ENCODE measurements at regions not wholly inside any gene's neighbourhood (a gene's known extent, or its start where the extent isn't known, plus 50 kb on each side); places are given as distances from the start of the nearest gene placed in this dataset.

DNA sequence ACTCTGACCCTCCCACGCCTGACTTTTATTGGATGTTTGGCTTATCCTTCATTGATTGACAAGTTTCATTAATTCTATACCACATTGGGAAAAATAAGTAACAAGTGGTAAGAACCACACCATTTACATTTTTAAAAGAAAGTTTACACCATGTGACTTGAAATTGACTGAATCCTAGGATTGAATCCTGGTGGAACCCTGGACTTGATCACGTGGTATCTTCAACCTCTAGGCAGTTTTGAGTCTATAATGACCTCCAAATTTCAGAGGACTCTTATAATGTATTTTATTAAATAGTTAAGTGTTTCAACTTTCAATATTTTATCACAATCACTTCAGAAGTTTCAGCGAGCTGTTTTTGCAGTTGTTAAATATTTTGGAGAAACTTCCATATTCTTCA lies 172.0 kb downstream of the SLC6A15 start:
- DNase-seq: no peak

DNA sequence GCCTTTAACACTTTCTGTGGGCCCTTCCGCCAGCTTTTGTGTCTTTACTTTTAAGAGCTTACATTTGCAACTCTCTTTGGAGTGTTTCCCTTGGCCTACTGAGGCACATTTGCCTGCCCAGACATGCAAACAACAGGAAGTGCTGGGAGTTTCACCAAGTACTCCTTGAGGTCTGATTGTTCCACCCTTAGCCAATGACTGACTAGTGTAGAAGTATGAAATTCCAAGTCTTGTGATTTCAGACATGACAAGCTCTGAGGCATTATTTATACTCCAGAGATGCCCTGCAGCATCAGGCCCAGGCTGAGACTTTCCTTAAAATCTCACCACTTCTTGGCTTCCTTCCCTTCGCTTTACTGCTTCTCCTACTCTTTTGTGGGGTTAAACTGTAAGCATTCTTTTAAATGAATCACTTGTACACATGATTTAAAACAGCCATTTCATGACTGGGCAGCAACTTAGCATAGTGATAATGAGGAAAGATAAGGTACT lies 174.1 kb downstream of the SLC6A15 start:
- DNase-seq: no peak

DNA sequence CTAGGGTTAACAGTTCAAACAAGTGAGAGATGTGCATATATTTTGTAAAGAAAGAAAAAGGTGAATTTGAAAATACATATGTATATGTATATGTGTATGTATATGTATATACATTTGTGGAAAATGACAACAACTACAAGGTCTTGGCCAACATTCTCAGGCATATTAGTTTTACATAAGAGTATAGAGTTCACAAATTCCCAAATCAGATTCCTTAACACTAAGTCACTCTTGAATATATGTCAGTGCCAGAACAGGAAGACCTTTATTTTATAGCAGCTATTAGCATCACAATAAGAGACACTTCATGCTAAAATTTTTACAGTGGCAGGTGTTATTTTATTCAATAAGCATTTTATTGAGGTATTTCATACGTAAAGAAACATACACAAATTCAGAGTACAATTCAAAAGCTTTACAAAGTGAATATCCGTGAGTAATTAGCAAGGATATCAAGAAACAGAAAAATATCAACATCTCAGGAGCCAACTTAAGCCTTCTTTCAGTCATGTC lies 179.7 kb downstream of the SLC6A15 start:
- no peak for DNase-seq

DNA sequence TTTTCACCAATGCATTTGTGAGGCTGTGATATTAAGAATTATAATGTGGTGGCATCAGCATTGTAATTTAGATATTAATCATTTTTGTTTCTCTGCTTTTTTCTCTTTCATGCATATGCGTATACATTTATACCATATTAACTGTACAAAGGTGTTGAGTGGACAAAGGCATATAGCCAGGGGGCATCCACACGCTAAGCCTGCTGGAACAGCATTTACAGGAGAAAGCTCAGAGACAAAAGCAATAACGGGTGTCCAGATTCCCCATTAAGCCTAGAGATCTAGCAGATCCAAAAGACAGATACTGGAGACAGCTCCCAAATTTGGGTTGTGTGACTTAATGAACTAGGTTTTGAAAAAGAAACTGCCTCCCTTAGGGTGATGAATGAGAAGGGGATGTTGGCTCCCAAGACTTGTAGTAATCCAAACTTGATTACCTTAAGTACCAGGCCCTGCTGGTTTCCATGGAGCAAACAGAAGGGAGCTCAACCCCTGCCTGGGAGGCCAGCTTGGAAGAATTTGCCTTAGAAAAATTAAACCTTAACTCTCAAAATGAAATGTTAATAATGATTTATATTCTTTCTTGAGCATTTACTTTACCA lies 181.9 kb downstream of the SLC6A15 start:
- no peak for DNase-seq

DNA sequence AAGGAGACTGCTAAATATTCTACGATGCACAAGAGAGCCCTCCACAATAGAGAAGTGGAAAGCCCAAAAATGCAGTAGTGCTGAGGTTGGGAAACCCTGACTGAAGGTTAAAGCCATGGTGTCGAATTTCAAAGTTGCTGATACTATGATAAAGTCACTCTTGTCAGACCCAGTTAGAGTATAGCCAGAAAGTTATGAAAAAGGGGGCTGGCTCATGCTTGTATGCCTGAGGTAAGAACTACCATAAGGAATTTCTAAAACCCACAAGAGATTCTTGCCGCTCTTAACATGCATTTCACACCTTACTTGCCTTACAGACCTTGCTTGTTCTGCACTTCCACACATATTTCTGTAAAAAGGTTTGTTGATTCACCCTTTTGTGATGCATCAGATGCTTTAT lies 184.6 kb downstream of the SLC6A15 start:
- DNase-seq: no peak

DNA sequence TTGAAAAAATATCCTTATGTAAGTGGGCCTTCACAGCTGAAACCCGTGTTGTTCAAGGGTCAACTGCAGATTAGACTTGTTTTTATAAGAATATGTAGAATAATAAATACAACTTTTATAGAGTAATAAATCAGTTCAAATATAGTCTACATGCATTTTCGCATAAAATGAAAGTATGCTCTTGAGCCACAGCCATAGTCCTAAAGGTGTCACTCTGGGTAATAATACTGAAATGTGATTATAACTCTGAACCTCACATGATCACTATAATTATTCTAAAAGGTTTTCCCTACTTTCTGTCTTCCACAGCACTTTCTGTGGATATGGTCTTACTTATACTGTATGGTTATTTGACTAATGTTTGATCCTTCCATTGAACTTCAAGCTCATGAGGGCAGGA lies 185.8 kb downstream of the SLC6A15 start:
- DNase-seq: no peak

DNA sequence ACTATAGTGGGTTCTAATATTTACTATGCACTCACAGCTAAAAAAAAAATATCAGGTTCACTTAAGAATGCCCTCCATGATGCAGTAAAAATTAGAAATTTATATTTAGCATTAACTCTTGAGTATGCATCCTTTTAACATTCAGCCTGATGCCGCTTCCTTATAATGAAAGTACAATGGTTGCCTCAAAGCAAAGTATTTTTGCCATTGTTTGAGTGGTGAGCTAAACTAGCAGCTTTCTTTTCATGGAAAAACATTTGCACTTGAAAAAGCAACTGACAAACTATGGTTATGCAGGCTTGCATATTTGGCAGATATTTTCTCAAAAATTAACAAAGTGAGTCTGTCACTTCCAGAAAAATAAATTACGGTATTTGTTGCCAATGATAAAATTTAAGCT lies 188.6 kb downstream of the SLC6A15 start:
- DNase-seq: no peak

DNA sequence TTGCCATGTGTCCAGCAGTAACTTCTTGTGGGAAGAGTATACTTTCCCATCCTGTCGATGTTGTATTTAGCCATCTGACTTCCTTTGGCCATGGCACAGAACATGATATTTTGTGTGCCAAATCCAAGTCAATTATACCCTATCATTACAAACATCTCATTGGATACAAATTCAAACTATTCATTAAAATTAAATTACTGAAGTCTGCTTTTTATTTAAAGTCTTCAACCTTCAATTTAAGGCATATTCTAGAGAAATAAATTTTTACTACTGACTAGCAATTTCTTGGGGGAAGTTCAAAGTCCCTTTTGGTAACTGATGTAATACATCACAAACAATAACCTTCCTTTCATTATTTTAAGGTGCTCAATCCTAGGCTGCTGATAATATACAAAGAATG lies 192.6 kb downstream of the SLC6A15 start:
- no peak for DNase-seq

DNA sequence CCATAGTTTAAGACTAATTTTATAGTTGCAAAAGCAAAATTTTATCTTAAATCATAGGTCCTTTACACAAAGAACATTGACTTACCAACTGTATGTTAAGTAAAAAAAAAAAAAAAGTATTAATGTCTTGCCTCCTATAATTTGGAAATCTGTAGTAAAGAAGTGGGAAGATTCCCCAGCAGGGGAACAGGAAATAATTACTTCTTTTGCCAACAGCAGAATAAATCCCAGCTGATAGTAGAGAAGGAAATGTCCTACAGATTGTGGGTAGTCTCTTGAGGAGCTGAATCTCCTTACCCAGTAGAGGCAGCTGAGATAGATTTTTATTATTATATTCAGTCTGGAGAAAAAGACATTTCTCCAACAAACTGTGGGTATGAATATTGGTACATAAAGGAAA lies 193.7 kb downstream of the SLC6A15 start:
- DNase-seq: no peak

DNA sequence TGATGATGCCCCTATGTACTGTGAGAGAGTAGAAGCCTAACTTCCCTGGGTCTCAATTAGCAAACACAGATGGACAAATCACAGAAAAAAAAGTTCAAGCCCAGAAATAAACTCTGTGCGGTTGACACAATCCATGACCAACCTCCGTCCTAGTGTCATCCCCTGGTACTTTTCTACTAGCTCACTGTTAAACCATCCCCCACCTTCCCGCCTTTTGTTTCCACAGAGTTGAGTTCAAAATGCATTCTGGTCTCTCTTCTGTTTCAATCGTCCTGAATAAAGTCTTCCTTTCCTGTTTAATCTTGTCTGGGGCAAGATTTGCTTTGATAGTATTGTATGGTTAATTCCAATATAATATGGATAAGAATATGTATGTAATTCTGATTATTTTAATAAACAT lies 199.9 kb downstream of the SLC6A15 start:
- DNase-seq: no peak

DNA sequence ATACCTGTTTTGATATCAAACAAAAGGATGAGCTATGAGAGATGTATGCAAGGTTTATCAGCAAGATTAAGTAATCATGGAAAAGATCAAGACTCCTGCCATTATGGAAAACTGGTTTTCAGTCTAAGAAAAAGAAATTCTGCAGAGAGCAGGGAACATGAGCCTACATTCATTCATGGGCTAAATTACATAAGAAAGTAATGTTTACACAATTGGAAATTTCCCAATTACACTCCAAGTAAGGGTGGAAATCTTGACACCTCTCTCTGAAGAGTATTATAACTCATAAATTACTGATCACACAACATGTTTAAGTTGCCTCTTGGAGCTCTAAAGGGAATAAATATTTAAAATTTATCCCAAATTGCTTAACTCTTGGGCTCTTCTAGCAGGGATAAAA lies 206.2 kb downstream of the SLC6A15 start:
- DNase-seq: no peak

DNA sequence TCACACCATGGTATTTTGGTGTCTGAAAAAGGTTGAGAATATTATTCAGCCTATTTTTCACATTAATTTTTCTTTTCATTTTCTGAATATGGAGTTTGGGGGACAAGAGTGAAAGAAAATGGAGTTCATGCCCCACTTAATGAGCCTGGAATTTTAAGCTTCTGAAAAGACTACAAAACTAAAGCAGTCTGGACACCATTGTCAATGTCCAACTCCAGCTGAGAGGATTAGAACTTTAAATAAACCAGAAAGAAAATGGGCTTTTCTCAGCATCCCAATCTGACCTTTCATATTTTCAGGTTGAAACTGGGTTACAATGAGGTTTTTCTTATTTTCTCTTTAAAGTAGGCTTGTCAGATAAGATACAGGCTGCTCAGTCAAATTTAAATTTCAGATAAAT lies 207.7 kb downstream of the SLC6A15 start:
- DNase-seq: no peak

DNA sequence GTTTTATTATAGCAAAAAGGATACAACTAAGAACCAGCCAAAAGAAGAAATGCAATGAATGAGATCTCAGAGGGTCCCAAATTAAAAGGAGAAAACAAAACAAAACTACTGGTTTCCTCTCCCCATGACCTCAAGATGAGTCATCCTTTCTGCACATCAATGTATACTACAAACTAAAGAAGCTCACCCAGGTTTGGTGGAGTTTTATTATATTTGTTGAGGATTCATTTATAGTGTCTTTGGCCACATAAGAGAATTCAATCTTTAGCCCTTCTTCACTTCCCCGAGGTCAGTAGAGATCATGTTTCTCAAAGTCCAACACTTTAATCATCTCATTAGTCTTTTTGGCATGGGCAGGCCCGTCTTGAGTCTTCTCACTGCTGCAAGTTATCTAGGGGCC lies 210.6 kb downstream of the SLC6A15 start:
- DNase-seq: no peak

DNA sequence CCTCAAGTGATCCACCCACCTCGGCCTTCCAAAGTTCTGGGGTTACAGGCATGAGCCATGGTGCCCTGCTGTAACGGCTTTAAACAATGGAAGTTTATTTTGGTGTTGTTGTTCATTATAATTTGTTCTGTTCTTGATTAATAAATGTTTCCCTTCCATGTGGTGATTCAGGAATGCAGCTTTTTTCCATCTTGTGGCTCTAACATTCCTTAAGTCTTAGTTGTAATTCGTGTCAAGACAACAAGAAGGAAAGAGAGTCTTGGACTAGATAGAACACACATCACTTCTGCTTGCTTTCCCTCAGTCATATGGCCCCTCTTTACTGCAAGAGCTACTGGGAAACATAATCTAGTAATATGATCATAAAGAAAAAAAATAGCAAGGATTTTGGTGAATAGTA lies 211.6 kb downstream of the SLC6A15 start:
- DNase-seq: no peak

DNA sequence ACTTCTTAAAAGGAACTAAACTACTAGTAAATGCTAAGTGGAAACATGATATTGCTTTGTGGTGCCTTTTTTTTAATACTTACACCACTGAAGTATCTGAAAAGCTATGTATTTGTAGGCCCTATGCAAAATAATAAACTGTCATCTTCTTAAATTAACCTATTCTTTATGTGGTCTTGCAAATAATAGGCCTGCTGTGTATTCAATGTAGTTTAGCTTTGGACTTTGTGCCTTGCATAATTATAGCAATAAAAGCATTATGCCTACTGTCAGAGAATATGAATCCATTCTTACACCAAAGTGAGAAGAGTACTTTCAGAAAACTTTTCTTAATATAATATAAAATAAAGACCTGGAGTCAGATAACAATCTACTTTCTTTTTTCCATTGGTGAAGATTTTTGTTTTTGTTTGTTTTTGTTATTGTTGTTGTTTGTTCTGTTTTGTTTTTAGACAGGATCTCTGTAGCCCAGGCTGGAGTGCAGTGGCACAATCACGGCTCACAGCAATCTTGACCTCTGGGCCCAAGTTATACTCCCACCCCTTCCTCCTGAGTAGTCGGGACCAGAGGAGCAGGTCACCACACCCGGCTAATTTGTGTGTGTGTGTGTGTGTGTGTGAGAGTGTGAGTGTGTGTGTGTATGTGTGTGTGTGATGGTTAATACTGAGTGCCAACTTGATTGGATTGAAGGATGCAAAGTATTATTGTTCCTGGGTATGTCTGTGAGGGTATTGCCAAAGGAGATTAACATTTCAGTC lies 213.8 kb downstream of the SLC6A15 start:
- no peak for DNase-seq

DNA sequence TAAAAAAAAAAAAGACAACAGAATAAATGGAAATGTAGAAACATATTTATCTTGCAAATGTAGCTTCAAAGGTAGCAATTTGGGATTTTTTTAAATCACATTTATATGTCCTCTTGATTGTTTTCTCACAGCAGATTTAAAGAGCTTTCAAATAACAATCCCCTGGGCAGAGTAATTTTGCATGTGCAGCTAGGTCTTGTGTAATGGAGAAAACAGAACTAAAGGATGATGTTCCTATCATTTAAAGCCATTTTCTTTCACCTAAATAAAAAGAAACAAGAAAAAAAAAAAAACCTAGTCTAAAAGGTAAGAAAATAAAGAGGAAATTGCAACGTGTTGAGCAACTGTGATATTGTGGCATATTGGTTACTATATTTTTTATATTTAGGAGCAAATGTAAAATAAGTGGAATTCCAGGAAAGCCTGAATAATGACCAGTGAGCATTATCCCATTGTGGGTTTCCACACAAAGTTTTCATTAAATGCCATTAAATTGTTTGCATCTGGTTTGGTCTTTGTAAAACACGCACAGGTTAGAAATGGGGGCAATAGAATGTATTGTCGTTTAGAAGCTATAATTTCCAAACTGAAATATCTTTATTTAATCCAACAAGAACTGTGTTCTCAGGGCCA lies 215.6 kb downstream of the SLC6A15 start:
- DNase-seq: no peak

DNA sequence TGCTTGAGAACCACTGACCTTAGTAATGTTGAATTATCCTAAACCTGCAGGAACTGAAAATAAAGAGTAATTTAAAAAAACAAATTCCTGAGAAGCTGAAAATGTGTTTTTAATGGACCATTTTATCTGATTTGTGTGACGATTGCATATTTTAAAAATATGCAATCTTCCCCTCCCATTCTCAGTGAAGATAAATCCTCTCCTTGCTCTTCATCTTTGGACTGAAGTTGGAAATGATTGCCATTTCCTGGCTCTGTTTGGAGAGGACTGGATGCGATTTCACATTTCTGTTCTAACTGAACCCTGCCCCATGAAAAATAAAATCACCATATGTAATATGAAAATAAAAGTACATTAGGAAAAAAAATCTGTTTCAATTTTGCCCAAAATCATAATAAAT lies 216.3 kb downstream of the SLC6A15 start:
- DNase-seq: no peak

DNA sequence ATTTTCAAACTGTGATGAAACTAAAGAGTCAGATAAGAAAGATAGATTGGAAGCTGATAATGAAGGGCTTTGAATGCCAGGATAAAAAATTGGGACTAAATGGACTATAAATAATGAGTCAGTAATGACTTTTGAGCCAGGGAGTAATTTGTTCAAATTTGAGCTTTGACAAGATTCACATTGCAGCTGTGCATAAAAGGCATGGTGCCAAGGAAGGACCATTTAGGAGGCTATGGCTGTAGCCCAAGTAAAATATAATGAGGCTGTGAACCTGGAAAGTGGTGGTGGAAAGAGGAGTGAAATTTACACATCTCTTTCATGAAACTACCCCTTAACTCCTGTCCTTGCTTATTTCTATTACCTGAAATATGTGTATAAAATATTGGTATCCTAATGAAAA lies 218.5 kb downstream of the SLC6A15 start:
- no peak for DNase-seq

DNA sequence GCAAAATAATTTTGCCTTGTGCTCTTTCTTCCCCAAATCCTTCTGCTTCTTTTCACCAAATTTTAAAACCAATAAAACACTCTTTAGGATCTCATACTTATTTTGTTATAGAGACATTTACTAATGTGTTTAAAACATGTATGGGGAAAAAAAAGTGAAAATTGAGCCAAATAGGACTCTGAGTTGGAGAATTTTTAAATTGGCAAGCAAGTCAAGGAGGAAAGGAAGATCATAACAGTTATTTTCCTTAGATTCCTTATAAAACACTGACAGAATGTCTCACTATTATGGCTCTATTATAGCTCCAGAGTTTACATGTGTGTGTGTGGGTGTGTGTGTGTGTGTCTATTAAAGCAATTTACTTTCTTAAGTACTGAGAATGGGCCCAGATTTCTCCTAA lies 220.5 kb downstream of the SLC6A15 start:
- no peak for DNase-seq

DNA sequence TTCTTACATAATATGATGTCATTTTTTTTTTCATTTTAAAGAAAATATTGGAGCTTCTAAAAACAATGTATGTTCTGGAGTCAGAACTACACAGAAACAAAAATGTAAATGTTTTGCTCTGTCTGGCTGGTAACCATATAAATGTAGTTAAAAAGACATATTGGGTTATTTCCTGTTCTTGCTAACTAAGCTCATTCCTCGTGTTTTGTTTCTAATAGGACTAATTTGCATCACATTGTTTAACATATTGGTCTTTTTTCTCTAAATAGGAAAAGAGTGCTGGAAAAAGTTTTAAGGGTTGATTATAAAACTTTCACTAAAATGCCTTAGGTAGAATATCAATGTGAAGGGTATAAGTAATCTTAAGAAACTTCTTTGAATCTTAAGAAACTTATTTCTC lies 221.3 kb downstream of the SLC6A15 start:
- no peak for DNase-seq

DNA sequence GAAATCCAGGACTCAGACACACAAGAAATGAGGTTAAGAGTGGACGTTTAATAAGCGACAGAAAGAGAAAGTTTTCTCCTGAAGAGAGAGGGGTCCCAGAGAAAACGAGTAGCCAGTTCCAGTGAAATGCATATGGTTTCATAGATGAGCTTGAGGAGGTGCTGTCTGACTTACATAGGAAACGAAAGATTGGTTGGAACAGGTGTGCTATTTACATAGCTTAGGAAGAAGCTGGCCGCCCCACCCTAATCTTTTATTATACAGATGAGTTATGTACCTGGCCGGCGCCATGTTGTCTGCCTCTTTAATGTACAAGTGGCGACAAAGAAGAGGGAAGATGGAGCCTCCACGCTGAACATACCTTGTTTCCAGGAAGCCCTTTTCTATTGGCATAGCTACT lies 223.0 kb downstream of the SLC6A15 start:
- DNase-seq: no peak

DNA sequence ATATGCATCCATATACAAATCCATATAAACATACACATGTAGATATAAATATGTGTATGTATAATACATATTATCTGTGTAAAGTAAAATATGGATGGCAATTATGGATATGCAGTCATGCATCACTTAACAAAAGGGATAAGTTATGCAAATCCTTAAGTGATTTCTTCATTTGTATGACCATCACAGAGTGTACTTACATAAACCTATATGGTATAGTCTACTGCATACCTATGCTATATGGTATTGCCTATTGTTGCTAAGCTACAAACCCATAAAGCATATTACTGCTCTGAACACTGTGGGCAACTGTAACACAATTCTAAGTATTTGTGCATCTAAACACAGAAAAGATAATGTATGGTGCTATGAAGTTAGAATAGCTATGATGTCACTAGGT lies 227.2 kb downstream of the SLC6A15 start:
- no peak for DNase-seq

DNA sequence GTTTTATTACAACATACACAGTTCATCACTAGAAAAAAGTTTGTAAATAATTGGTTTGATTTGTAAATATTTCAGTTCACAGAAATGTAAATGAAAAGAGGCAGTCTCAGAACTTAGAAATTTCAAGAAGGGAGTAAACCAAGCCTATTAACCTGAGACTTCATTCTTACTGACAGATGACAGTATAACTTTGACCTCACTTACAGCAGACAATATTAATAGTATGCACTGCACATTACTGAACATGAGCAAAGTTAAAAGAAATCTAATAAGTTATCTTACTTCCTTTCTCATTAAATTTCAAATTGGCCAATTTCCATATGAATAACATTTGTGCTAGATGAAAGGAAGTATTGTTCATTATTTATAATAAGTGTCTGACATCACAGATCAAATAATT lies 235.8 kb downstream of the SLC6A15 start:
- no peak for DNase-seq

DNA sequence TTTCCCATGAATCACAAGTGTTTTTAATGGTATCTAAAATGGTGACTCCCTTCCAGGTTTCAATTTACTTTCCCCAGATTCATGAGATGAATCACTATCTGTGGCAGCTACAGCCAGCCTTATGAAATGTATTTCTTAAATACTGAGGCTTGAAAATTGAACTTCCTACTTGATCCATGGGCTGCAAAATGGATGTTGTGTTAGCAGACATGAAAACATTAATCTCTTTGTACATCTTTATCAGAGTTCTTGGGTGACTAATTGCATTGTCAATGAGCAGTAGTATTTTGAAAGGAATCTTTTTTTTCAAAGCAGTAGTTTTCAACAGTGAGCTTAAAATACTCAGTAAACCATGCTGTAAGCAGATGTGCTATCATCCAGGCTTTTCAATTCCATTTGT lies 250.8 kb downstream of the SLC6A15 start:
- no peak for DNase-seq

All from CD4-positive, alpha-beta T cell treated with Interleukin-17A for 1 hour (primary cell).